NCI-H748 treated with DMSO at 0.1 percent for 48 hours (cell line): ENCODE measurements at regions not wholly inside any gene's neighbourhood (a gene's known extent, or its start where the extent isn't known, plus 50 kb on each side); places are given as distances from the start of the nearest gene placed in this dataset.

ENCODE experiments used
- DNase-seq: peaks from one replicate; lab custom pipeline; 2025; lab: John Stamatoyannopoulos, UW

DNA sequence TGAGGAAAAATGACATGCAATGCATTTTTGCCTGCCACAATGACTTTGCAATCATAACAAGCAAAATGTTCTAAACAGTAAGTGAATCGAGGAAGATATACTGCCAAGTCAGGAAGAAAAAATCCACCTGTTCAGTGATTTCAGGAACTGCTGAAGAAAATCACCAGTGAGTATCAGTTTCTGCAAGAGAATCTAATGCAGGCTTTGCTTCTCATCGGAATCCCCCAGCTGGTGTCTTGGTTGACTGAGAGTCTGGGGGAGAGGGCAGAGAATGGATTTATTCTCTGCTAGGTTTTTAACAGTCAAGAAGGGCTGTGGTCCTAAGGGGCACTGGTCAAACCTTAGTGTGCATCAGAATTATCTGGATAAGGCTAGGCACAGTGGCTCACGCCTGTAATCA is 363.4 kb downstream of the CDH26 start:
- no peak for DNase-seq

DNA sequence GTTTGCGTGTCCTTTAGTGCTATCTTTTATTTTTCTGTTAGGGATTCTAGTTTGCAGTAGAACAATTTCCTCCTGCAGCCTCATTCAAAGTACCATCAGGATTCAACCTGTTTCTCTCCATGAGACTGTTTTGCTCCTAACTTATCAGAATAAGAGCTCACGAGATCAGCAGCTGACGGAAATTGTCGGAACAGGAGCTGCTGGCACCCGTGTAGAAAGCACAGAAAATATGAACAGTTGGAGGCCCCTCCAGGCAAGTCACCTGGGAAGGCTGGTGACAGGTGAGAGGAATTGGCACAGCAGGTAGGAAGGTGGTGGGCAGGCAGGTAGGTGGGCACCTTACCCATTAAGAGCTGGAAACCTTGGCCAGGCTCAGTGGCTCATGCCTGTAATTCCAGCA is 368.6 kb downstream of the CDH26 start:
- no peak for DNase-seq

DNA sequence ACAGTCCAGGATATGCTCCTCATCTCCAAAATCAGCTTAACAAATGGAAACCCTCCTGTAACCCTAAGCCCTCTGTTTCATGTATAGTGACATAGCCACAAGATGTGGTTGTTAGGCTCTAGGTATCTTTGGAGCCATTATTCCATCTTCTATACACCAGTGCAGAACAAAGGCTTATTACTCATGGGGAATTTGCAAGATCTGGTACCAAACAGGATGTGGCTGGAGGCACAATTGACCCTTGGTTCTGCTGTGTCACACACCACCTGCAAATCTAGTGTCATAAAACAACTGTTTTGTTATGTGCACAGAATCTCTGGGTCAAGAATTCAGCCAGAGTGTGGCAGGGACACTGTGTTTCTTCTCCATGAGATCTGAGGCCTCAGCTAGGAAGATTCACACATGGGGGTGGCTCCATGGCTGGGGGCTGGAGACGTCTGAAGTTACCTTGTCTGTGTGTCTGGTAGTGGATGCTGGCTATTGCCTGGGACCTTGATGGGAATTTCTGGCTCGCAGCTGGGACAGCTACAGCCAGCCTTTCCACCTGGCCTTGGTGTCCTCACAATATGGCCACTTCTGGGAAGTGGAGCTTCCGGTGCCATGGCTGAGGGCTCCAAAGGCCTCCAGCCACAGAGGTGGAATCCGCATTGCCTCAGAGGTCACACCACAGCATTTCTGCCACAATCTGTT is 369.9 kb downstream of the CDH26 start:
- DNase-seq = no peak

DNA sequence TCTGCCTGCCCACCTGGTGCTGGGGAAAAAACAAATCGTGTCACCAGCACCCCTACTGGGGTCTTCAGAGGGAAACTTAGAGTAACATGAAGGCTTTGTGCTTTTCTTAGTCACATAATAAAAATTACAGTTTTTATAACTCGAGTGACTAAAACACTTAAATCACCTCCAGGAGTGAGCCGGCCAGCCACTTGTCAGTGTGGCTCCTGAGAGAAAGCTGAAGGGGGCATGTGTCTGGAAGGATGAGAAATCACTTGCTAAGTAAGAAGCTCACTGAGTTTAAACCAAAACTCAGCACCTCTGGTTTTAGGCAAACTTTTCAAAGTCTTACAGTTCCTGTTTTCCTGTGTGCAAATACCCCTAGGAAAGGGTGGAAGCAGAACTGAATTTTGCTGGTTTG is 372.2 kb downstream of the CDH26 start:
- no peak for DNase-seq

DNA sequence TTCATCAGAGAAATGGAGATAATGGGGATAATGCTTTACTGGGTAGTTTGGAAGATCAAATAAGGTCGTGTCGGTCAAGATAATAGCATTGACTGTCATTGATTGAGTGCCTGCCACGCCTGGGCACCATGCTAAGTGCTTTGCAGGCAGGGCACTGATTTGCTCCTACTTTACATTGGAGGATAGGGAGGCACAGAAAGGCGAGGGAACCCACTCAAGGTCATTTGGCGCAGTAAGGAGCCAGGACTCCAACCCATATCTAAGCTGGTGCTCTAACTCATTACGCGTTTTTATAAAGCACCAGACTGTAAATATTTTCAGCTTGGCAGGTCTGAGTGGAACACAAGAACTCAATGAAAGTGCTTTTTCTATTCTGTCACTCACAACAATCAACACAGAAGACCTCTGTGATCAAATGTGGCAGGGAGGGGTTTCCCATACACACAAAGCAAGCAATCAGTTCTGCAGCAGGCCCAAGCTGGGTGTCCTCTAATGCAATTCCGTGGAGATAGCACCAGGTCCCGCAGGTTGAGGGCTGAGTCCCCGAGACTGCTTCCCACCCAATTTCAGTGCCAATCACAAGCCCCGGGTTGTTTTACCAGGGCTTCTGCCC is 373.6 kb downstream of the CDH26 start:
- DNase-seq = no peak

DNA sequence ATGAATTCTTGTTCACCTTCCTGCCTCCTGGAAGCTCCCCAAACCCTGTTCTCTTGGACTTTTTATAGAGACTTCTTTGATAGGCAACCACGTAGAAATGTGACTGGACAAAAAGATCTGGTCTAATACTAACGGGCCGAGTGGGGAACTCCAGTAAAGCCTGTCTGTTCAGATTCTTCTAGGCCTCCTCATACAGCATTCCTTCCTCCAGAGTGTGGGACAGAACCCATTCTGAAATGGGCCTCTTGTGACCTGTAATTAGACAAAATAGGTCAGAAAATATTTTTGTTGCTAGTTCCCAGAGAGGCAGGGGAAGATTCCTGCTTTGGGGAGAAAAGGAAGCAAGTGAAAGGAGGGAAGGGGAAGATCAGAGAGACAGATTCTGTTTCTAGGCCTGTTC is 374.3 kb downstream of the CDH26 start:
- no peak for DNase-seq

DNA sequence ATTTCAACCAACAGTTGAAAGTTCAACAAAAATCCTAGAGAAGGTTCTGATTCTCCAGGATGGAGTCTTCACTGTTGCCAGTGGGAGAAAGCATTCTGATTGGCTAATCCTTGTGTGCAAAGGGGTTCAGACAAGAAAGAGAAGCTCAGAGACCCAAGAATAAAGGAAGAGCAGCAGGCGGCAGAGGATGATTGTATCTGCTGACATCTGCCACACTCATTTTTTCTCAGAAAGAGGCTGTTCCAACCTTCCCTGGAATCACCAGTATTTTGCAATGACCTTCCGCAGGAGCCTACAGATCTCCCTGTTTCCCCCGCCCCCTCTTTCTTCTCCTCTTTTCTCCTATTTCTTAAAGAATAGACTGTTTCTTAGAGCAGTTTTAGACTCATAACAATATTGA is 376.7 kb downstream of the CDH26 start:
- no peak for DNase-seq

DNA sequence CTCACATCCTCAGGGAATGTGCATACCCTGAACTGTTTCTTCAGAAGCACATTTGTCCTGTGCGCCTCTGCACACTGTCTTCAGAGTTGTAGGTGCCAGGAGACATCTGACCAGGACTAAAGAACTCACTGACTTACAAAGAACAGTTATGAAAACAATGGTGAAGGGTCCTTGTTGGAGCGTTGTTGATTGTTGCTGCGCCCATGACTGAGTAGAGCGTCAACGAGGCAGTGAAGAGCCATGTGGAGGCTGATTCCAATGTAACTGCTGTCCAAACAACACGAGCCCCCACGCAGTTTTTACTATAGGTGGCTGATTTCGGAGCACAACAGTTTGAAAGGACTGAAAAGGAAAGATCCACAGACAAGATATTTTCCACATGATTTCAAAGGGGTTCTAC is 380.3 kb downstream of the CDH26 start:
- no peak for DNase-seq

DNA sequence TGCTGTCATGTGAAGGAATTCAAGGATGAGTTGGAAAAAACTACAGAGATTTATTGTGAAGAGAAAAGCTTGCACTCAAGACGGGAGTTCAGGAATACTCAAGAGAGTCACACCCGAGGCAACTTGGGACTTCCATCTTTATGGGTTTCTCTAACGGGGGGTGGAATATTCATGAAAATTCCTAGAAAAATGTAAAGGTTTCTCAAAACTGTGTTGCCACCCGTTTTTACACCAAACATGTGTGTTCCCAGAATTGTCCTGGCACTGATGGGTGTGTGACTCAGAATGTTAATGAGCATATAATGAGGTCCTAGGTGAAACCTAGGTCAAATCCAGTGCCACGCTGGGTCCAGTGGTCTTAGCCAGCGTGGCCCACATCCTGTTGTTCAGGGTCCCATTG is 381.5 kb downstream of the CDH26 start:
- no peak for DNase-seq

DNA sequence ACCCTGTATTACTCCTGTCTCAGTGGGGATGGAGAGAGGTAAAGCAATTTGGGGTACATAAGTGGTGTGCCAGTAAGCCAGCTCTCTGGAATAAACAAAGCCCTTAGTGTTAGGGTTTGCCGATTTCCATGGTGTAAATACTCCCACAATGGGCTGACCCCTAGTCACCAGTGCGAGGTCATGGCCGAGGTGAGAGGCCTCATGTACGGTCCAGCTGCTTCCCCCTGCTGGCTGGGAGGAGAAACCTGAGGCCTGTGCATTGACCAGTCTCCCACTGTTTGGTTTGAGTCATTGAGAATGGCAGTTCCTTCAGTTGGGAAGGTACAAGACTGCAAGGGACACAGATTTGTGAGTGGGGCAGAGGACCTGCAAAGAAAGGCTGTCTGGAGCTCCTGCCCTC is 382.0 kb downstream of the CDH26 start:
- no peak for DNase-seq

DNA sequence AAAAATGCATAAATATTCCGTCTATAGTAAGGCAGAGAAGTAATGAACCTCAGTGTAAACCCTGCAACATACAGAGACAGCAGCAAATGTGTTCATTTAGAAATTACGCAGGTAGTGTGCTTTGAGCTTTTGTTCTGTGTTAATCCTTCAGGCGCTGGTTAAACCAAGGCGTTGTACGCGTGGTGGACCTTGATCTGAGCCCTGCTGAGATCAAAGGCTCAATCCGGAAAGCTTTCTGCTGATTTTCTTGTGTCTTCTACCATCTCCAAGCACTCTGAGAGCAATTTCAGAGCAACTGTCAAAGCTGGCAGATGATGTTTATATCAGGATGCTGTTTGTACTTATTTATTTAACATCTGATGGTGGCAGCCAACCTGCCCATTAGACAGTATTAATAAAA is 382.8 kb downstream of the CDH26 start:
- no peak for DNase-seq

DNA sequence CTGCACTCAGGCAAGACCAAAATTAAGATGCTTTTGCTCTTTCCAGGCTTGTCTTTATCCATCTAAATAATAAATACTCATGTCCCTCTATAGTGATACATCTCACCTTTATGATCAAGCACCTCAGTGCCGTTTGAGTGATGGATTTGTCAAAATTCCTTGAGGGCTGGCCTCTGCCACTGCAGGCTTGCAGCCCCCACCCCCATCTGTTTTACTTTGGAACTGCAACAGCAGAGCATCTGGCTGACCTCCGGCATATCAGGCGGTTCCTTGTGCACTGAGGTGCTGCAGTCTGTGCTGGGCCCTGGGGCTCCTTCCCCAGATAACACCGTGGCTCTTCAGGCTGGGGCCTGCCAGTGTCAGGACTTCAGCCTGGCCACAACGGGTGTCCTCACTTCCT is 386.9 kb downstream of the CDH26 start:
- no peak for DNase-seq

DNA sequence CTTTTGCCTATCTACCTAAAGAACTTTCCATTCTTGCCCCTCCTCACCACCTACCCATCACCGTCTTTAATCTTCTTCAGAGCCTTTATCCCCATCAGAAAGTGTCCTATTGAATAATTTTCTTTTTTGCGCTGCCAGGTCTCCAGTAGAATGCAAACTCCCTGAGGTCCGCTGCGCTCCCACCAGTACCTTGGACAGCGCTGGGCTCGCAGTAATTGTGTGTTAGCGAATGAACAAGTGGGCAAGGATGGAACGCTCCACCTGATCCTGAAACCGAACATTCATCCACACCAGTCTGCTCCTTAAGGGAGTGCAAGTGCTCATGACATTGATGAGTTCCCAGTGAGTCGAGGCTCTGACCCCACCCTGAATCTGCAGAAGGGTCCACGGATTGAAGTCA is 391.2 kb downstream of the CDH26 start:
- no peak for DNase-seq

DNA sequence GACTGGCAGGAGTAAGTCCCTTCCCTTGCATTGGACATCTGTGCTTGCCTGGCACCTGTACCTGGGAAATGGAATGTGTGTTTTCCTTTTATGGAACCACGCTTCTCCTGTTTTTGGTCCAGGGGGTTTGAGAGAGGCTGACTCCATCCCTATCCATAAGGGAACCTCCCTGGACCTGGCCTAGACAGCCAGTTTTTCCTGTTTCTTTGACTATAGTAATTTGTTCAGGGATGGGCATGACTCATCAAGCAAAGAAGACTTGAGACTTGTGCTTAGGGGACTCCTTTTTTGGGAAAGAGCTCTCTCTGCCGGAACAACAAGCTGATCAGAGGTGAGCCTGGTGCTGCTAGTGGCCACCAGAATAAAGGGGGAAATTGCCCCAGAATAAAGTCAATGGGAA is 393.8 kb downstream of the CDH26 start:
- DNase-seq = no peak

DNA sequence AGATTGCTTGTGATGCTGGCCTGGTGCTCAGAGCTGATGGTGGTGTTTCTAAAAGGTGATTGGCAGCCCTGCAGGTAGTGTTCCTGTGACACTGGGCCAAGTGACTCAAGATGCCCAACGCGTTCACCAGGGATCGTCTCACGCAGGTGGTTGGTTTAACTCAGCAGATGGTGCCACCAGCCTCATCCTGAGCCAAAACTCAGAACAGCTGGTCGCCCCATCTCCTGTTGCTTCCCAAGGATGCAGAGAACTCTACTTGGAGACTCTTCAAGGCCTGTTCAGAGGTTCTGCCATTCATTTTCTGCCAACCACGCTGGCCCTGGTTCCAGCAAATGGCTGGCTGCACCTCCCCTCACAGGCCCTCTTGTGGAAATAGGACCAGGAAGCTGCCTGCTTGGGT is 394.4 kb downstream of the CDH26 start:
- no peak for DNase-seq

DNA sequence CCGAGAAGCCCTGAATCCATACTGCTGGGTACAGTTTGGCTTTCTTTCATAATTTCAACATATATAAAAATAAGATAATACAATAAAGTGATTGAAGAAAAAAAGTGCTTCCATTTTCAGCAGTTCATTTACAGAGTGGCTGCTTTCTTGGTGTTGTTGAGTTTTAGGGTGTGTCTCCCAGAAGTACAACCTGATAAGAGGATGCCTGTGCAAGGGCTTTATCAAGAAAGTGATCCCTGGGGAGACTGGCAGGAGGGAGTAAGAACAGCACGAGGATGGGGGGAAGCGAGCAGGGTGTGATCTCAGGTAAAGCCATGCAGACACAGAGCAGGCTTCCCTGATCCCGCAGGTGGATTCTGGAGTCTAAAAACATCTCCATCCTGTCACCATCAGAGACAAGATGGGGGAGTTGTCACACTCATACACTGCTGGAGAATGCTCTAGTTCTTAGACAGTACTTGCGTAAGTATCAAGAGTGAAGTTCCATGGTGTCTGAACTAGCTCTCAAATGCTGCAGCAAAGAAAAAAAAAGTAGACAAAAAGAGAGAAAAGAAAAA is 395.9 kb downstream of the CDH26 start:
- no peak for DNase-seq

DNA sequence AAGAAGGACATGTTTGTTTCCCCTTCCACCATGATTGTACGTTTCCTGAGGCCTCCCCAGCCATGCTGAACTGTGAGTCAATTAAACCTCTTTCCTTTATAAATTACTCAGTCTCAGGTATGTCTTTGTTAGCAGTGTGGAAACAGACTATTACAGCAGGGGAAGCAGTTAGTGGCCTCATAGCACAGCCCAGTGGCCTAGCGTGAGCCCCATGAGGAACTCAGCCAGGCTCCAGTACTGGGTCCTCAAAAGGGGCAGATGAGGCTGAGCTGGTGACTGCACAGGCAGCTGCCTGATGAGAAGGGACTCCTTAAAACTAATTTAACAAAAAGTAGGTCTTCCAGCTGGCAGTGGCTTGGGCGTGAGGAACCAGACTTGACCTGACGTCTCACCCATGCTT is 399.9 kb downstream of the CDH26 start:
- no peak for DNase-seq

DNA sequence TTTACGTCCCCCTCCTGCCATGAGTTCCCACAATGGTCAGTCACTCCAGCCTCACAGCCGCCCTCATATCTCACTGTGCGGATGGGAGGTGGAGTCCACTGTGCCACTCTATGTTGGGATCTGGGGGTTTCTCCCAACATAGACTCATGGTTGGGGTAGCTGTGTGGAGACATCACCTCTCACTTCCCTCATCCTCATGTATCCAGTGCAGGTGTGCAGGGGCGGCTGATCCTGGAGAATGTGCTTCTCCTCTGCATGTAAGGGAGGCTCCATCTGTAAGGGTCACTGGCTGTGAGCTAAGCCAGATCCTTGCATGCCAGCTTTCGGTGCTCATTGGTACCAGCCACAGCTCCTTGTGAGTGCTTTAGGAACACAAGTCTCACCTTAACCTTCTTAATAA is 400.8 kb downstream of the CDH26 start:
- DNase-seq = no peak

DNA sequence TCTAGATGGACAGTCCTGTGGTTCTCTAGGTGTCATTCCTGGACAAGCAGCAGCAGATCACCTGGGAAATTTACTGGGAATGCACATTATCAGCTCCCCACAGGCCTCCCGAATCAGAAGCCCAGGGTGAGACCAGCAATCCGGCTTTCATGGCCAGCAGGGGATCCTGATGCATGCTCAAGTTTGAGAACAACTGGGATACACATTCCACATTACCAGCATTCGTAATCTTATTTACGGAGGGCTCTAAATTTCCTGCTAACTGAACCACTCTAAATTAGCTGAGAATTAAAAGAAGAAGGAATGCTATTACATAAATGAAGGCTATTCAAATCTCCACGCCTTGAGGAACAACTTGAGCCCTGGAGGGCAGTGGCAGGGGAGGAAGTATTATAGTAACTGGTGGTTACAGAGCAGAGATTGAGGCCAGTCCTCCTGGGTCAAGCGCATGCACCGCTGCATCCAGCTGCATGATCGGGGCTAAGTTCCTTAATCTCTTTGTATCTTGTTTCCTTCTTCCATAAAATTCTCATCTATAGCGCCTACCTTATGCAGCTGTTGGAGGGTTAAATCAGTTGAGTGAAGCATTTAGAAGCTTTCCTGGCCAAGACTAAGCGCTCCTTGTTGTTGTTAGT is 403.7 kb downstream of the CDH26 start:
- DNase-seq = no peak

DNA sequence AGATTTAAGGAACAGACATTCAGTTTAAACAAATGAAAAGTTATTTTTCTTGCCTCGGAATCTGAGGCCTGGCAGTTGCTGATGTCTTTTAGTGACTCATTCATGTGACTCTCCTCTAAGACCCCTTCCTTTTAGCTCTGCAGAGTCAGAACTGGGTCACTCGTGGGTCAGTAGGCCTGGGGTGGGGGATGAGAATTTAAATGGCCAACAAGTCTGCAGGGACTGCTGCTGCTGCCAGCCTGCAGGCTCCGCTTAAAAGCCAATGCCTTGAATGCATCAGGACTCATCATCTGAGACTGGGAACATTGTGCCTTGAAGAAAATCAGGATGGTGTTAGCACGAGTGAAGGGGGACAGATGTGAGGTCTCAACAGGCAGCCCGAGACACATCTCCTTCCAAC is 404.3 kb downstream of the CDH26 start:
- DNase-seq = no peak

DNA sequence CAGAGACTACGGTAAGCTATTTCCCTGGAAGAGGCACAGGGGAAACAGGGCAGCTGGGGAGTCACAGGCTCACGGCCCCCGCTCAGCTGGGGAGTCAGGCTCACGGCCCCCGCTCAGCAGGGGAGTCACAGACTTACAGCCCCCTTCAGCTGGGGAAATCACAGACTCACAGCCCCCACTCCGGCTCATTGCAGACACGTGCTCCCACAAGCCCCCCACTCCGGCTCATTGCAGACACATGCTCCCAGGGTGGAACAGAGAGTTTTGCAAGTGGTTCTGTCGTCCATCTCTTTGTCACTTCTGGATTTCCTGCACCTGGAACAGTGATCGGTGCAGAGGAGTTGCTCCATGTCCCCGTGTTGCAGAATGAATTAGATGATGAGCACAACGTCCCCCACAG is 405.5 kb downstream of the CDH26 start:
- no peak for DNase-seq

DNA sequence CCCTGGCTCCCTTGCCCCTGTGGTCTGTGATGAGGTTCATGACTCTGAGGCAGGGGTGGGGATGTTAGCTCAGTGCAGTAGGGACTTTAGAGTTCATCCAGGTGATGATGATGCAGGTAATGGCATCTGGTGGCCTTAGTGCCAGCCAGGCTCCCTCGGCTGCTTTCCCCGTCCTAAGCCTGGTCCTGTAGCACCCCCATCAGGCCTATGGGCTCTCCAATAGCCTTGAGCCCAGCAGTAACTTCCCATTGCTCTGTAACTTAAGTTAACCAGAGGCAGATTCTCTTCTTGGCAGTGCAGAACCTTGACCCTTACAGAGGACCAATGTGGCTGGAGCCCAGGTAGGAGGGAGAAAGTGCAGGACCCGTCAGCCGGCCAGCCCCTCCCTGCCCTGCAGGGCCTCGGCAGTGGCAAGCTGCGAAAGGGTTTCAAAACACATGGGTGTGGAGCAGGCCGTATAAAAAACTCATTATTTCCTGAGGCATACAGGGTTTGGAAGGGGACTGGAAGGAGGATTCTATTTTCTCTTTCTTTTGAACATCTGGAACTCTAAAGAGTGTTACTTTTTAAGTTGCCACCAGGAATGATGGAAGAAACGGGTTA is 406.9 kb downstream of the CDH26 start:
- DNase-seq = no peak

DNA sequence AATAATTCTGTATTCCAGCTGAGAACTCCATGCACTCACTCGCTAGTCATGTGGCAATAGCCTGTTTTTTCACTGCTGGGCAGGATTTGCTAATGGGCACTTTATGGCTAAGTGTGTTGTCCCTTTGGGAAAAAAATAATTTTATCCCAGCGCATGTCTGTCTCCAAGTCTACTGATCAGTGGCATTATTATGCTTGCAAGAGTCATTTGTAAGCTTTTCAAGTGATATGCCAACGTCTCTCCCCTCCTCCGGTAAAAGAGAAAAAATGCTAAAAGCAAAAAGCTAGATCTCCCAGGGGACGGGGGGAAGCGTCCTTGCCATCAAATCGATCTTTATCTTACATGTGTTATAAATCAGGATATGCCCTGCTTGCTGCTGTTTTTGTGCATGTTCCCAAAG is 407.7 kb downstream of the CDH26 start:
- no peak for DNase-seq
